Stimulated activated CD4-positive, alpha-beta T cell treated with anti-CD3 and anti-CD28 coated beads, TNF-alpha, amount 100 ng/mL, for 24 hours (primary cell): ENCODE measurements at regions not wholly inside any gene's neighbourhood (a gene's known extent, or its start where the extent isn't known, plus 50 kb on each side); places are given as distances from the start of the nearest gene placed in this dataset.
"Not testable (repeated sequence)": the region's sequence is repeated elsewhere in the genome, so short reads cannot be mapped to it uniquely, and the experiment has no call there.

ENCODE experiments used
- DNase-seq, 3 experiments: peaks; one replicate each; pipeline ENCODE4 v3.0.0-alpha.2; 2020; ENCODE audit warnings: low read depth in 3 of 3

DNA sequence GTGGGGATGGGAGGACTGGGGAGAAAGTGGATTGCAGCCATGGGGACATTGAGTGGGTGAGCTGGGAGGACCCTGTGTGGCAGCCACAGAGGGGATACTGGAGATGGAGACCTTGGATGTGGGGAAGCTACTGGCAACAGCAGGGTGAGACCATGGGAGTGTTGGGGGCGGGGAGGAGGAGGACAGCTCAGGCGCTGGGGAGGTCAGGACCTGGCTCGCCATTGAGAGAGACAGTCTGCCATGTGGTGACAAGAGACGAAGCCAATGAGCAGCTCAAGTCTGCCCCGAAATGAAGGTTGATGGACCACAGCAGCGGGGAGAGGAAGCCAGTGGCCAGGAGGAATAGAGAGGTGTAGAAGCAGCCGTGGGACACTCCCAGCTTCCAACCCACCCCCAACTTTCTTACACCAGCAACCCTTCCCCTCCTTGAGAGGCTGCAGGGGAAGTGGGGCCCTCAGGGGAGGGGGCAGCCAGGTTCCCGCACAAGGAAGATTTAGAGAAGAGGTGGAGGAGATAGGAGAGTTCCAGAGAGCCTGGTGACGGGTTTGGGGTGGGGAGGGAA is 118.1 kb downstream of the ASB7 start:
- DNase-seq = no peak

DNA sequence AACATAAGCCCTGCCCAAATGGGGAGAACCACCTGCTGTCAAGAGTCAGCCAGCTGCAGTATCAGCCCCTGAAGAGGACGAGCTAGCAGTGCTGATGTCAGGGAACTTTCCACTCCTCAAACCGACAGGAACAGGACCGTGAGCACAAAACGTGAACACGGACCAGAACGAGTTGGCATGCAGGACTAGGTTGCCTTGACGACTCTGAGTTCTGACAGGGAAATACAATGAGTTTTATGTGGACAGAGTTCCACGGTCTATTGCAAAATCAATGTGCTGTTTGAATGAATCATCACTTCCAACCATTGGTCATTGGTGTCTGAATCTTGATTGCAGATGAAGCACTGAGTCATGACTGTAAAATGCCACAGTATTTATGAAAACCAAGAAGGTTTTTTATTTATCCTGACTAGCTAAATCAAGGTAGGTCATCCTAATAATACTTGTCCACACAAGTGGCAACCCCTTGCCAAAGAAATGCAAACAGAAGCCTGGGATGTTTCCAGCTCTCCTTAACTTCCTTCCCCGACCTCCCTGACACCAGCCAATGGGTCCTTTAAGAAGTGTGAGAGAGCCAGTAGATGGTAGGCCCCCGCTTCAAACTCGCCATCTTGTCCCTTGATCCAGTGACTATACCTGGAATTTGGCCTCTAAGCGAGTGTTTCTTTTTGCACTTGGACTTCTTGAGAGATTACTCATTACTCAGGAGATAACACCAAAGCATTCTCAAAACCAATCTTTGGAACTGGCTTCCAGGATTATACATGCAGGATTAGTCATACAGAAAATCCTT is 119.6 kb downstream of the ASB7 start:
- DNase-seq = no peak

DNA sequence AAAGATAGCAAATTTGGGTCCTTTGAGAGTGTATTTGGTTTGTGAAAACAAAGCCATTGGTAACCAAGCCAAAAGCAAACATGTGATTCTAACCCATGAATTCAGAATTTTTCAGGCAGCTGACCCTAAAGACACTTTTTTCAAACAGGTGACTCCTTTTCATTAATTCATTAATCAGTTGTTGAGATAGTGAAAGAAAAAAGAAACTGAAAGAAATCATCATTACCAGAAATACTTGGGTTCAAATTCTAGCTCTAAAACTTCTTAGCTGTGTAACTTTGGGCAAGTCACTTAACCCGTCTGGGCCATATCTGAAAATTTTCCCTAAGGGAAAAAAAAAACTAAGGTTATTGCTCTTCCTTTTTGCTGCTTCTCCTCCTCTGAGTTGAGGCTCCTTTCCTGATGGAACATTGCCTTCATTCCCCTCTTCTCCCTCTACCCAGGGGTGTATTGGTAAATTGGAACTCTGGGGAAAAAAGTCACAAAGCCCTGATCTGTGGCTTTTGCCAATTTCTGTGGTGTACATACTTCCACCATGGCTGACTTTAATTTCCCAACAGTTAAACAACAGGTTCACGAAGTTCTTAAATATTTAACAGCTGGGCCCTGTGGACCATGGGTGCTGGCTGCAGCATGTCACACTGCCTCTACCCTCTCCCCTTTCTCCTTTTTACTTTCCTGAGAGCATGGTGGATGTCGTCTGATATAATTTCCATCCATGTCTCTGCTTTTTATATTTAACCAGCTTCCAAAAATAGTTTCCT is 120.3 kb downstream of the ASB7 start:
- DNase-seq = no peak

DNA sequence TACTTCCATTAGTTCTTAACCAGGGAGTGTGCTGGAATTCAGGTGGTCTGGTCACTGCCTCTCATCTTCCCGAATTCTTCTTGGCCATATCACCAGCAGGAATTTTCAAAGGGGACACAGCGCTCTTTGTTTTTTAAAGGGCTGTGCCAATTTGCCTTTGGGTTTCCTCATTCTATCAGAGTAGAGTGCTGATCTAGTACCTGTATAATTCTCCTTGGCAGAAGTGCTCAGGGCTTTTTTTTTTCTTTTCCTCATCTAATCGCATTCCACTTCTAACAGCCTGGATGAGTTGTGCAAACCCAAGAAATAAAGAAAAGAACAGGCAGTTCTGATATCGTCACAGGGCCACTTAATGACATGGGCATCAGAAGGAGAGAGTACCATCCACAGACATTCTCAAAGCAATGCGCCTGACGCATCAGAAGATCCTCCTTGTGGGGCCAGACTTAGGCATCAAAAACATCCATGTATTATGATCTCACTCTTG is 121.0 kb downstream of the ASB7 start:
- DNase-seq = no peak

DNA sequence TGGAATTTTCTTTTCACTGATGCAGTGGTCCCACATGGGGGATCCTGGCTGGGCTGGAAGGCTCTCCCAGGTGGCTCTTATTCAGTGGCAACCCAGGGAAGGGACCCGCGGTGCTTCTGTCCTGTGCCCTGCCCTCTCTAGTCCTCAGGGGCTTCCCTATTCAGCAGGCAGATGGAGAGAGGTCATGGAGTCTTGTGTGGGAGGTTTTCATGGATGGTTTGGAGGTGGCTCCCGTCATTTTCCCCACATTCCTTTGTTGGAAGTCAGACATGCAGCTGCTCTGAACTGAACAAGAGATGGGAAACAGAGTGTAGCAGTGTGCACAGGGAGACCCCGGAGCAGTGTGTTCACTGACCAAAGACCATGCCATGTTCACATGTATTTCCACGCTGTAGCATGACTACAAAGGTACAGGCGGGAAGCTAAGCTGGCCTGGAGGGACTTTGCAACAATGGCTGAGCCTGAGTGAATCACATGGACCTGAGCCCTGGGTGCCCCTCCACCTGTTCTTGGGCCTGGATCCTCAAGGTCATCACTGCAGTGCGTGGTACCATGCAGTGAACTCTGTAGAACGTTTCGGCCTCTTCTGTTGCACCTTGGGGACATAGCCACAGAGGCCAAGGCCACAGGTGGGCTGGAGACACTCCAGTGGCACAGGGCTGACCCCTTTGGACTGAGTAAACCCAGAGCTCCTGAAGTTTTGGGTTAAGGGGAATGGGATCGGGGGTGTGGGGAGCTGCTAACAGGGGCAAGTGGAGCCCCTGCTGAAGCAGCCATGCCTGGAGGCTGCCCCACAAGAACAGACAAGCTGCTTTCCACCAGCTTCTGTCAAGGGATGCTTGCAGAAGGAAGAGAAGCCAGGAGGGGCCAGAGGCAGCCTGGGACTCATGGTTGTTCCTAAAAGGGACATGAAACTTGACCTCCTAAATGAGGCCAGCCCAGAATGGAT is 123.0 kb downstream of the ASB7 start:
- no peak for DNase-seq

DNA sequence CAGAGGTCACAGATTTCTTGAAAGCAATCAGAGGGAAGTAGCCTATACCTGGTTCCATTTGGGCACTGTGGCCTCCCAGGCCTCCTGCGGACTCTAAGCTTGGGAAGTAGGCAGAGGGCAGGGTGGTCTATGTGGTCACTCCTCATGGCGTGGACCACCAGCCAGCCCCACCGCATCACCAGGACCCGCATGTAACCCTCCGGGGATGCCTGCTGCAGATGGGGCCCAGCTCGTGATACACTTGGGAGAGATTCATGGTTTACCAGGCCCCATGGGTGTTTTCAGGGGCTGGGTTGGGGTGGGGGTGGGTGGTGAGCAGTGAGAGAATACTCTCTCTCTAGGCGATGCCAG is 123.7 kb downstream of the ASB7 start:
- DNase-seq = no peak

DNA sequence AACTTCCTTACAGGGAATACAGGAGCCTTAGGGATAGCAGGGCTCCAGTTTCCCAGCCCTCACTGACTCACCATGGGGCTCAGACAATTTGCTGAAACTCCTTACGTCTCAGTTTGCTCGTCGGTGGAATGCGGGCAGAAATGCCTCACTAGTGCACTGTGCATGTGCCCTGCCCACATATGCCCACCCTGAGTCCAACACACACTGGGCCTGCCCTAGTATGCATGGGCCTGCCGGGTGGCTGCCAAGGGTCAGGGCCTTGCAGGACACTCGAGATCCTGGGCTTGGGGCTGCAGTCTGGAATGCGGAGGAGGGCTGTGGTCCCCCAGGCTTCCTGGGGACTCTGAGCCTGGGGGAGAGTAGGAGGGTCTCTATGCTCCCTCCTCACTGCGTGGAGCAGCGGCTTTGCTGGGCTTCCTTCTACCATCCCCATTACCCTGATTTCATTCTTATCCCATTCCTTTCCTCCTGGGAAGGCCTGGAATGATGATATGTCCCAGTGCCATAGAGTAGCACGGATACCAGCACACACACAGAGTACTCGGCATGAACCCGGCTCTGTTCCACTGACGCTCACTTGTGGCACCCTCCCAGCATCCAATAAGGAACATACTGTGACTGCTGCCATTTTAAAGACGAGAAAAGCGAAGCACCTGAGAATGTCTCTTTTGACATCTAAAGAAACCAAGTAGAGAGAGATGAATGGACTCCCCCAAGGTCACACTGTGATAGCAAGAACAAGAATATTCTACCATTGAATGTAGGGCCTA is 124.2 kb downstream of the ASB7 start:
- DNase-seq = no peak

DNA sequence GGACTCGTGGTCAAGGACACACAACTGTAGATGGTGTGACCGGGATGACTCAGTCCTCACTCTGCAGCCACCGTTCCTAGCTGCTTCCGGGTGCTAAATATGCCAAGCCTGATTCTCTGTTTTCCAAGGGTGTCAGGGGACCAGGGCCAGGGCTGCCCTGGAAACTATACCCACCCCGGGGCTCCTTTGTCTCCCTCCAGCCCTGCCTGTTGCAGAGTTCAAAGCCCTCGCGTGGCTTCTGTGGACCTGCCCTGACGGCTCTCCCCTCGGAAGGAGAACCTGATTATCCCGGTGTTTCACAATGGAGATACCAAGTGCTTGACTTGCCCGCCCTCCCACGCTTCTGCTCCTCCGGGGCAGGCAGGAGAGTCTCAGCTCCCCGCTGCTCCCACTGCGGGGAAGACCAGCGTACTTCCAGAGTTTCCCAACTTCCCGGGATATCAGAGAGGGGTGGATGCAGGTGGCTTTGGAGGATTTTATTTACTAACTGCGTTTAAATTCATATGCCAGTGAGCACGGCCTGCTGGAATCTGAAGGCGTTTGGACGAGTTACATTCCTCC is 125.0 kb downstream of the ASB7 start:
- DNase-seq = no peak

DNA sequence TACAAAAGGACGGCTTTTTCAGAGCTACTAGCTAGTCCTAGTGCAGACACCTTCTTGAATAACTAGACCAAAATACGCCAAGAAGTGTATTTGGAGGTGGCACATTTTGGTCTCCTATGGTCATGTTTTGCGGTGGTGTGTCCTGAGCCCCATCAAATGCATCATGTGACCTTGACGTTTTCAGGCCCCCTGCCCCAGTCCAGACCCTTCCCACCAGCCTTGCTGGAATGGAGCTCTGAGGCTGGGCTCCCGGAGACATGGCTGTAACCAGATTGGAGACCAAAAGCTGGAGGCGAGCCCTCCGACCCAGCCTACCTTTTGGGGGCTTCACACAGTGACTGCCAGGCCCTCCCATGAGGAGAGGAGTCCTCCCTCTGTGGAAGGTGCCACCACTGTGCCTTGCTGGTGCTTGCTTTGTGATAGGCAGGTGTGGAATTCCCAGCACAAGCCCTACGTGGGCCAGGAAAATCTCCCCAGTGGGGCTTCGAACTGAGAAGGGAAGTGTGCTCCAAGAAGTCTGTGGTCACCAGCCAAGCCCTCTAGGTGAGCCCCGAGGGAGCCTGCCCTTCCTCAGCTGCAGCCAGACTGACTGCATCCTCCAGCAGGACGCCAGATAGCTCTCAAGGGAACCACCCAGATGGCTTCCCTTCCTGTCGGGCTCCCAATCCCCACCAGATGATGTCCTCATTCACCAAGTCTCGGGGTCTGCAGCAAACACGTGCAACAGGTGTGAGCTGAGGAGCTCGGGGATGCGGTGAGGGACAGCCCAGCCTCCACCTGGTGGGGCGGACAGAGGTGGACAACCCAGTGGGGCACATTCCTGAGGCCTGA is 126.2 kb downstream of the ASB7 start:
- no peak for DNase-seq

DNA sequence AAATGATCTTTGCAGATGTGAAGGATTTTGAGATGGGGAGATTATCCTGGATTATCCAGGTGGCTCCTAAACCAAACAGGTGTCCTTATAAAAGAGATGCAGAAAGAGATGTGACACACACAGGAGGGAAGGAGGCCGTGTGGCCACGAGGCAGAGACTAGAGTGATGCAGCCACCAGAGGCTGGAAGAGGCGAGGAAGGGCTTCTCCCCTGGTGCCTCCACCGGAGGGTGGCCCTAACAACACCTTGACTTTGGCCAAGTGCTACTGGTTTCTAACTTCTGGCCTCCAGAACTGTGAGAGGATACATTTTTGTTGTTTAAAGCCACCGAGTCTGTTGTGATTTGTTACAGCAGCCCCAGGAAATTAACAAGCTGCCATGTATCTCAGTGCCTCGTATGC is 127.1 kb downstream of the ASB7 start:
- no peak for DNase-seq

DNA sequence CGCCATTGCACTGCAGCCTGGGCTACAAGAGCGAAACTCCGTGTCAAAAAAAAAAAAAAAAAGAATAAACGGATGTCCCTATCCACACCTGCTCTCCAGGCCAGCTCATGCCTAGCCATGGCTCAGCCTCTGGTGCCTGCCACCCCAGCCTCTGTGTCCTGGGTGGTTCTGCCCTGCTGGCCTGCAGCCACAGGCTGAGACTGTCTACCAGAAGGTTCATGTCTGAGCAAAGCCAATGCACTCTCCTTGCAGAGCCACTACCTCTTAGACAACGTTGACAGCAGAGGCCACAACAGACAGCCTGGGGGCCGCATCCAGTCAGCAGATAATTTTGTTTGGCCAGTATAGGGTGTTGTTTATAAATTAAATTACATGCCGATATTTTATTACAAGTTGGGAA is 127.7 kb downstream of the ASB7 start:
- no peak for DNase-seq

DNA sequence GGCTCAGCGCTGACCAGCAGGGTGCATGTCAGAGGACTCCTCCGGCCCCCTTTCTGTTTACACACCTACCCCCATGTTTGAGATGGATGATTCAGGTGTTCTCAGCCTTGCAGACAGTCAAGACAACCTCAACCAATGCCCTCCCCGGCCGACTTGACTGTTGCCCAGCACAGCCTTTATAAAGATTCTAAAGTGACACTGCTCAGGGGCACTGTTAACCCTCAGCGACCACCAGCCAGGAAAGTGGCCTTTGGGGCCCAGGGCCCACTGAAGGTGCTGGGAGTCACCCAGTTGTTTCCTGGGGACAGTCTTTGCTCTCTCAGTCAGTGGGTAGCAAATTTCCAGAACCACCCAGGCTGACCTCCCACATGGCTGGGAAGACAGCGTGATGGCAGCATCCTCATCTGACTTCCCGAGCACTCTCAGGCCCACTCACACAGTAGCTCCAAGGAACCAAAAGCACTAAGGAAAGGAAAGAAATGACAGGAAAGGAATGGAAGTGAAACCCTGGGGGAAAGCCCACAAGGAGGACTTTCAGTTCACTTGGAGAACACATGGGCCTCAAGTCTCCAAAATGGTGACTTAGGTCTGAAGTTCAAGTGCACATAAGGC is 128.4 kb downstream of the ASB7 start:
- no peak for DNase-seq

DNA sequence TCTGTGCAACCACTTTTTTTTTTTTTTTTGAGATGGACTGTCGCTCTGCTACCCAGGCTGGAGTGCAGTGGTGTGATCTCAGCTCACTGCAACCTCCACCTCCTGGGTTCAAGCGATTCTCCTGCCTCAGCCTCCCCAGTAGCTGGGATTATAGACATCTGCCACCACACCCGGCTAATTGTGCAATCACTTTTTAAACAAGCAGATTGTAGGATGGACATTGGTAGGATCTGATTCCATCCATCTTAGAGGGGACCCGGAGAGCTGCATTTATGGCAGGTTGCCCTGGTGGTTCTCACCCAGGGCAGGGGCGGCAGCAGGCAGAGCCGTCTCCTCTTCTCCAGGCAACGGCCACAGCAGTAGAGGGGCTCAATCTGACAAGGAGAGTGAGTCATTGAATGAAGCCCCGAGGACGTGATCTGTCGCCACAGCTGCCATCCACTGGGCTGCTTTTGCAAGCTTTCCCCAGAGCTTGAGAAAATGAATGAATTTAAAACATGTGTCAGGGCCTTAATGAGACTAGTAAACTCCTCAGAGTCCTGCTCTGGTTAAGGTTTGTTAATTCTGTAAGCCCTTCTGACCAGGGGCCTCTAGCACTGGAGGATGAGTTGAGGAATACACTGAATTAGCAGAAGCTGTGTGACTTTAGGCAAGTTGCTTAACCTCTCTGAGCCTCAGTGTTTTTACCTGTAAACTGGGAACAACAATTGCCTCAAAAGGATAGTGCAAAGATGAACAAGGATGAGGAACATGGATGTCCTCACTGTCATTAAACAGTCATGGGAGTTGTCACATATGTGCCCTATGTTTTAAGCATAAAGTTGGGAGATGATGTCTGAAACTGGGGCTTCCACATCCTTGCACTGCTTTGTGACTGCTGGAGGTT is 129.1 kb downstream of the ASB7 start:
- no peak for DNase-seq

DNA sequence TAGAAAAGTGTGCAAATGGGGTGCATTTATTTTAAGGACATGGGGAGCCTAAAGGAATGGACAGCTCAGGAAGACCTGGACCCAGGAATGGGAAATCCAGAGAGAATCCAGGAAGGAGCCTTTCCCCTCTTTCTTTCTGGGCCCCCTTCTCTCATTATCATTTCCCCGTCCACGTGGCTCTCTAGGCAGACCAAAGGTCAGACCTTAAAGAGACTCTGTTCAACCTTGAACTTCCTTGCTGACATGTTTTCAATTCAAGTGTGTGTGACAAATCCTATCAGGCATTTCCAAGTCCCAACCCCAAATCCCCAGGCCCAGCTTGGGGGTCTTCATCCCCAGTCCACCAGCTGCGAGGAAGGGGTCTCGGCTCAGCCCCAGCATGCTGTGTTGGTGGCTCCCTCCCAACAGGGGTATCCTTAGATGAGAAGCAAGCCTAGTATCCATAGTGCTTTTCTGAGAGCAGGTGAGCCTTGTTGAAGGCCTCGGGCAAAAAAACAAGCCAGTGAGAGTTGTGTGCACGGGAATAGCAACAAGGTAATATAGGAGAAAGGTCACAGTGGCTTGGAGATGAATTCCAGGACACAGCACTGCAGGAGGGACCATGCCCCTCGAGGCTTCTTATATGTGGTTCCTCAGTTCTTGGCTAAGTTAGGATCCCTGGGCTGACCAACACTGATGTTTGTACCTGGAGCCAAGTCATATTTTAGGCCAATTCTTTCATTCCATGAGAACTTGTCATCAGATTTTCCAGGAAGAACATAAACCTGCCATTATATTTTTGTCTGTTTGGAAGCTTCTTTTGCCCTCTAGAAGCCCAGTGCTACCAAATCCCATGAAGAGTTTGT is 130.0 kb downstream of the ASB7 start:
- no peak for DNase-seq

DNA sequence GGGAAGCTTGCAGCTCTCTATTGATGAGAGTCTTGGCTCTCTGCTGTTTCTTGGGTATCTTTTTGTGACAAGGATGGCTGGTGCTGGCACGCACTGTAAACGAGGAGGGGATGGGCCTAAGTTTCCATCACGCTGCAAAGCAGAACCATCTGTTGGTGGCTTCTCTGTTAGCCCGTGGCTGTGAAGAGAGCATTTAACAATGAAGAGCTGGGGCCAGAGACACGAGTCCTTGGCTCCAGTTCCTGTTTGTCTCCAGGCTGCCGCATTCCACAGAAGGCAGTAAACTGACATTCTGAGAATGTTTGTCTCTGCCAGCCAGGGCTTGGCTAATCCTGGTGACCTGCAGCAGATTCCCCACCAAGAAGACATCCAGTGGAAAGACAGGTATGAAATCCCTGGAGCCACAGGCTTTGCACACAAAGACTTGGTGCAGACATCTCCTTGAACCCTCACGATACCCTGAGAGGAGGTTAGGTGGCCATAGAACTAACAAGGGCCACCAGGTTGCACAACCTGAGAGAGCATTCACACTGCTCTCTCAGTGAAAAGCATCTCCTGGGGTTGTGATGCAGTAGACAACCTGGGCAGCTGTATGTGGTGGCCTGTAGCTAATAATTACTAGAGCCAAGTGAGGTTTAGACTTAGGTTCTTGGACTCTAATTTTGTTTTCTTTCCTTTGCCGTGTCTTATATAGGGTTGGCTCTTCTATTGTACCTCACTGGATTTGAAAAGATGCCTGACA is 130.9 kb downstream of the ASB7 start:
- DNase-seq = no peak

DNA sequence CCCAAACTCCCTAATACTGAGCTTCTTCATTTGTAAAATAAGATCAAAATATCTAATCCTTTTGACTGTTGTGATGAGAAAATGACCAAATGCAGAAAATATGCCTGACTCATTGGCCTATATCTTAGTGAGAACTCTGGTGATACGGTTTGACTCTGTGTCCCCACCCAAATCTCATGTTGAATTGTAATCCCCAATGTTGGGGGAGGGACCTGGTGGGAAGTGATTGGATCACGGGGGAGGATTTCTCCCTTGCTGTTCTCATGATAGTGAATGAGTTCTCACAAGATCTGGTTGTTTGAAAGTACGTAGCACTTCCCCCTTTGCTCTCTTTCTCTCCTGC is 131.4 kb downstream of the ASB7 start:
- not testable (repeated sequence) for DNase-seq

DNA sequence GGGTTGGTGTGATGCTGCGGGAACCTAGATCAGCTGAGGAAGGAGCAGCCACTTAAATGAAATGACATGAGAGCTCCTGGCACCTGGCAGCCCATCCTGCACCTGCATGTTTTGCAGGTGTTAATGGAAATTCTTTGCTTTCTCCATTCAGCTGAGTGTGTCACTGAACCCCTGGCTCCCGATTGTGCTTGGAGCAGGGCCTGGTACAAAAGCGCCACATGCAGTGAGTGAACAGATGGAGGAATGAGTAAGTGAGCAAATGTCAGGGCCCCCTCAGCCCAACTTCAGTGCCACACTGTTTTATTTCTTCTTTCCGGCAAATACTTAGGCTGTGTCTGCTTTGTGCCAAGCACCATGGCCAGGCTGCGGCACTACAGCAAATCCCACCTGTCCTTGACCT is 132.2 kb downstream of the ASB7 start:
- DNase-seq = no peak
